ENCODE measurements at regions not wholly inside any gene's neighbourhood (a gene's known extent, or its start where the extent isn't known, plus 50 kb on each side); places are given as distances from the start of the nearest gene placed in this dataset.

DNA sequence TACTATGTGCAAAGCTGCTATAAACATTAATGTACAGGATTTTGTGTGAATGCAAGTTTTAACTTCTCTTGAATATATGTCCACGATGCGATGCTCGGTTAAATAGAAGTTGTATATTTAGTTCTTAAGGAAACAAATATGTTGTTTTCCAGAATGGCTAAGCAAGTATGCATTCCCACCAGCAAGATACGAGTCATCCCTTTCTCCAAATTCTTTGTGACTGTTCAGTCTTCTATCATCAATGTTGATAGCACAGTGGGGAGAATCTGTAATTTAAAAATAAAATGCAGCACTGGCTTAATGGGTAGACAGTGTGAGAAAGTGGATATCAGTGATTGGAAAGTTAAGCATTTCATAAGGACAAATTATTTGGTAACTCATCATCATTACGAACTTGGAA lies 1340.8 kb downstream of the PCDH9 start:
- no peak for TF ChIP-seq SMC3 (IDR thresholded peaks at IDR 0.05; ENCODE audit: borderline replicate concordance, low read length)
- no peak for TF ChIP-seq NFIC (IDR thresholded peaks at IDR 0.05; ENCODE audit: low read depth, low read length)
- TF ChIP-seq TCF12 (IDR thresholded peaks at IDR 0.05; ENCODE audit: low read depth, low read length): no peak
- TF ChIP-seq, protein P1, sequence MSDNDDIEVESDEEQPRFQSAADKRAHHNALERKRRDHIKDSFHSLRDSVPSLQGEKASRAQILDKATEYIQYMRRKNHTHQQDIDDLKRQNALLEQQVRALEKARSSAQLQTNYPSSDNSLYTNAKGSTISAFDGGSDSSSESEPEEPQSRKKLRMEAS (IDR thresholded peaks at IDR 0.05; ENCODE audit: low read depth, low read length): no peak
- no peak for TF ChIP-seq FOXK2 (IDR thresholded peaks at IDR 0.05)
- no peak for TF ChIP-seq TAF1 (IDR thresholded peaks at IDR 0.05; ENCODE audit: borderline replicate concordance, low read depth, low read length)
- TF ChIP-seq CTCF (IDR thresholded peaks at IDR 0.05 in 2 of 3, conservative IDR thresholded peaks at IDR 0.05 in 1 of 3; ENCODE audit: control insufficient read depth in 2 of 3, extremely low read depth in 1 of 3, insufficient read depth in 1 of 3, low read depth in 3 of 3, low read length in 3 of 3): no peak
